ENCODE measurements at regions not wholly inside any gene's neighbourhood (a gene's known extent, or its start where the extent isn't known, plus 50 kb on each side); places are given as distances from the start of the nearest gene placed in this dataset.

DNA sequence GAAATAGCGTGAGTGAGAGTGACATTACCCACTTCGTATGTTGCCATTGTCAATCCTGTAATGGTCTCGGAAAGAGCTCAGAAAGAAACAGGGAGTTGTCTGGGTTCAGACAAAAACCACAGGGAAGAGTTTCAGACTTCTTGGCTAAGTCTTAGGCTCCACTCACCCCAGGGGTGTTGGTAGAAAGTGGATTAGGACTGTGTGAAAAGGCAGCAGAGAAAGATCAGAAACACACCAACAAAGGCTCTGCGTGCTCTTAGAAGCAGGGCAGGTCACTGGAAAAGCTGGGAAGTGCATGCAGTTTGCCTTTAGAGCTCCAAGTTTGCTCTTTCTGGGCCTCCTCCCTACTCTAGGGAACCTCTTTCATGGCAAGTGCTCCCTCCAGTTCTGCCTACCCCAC, 106.1 kb upstream of the PLXNC1 start:
- ATAC-seq: no peak

DNA sequence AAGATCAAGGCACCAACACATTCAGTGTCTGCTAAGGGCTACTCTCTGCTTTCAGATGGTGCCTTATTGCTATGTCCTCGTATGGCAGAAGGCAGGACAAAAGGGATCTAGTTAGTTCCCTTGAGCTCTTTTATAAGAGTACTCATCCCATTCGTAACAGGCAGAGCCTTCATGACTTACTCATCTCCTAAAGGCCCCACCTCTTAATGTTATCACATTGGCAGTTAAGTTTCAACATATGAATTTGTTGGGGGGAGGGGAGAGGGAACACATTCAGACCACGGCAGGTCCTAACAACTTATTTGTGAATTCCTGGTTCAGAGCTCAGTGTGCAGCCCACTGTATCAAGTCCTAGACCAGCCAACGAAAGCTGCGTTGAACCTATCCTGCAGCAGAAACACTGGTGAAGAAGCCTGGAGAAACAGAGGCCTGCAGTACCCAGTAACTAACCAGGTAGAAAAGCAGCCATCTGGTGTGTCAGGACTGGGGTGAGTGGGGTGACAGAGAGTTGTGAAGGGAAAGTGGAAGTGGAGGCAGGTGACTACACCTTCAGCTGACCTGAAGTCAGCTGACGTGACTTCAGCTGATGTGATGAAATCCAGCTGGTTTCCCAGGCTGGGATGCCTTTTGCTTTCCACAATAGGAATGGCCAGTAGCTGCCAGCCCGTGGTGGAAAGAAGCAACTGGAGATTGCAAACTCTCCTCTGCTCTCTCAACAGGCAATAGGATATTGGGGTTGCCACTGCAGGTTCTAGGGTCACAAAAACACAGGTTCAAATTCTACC, 101.6 kb upstream of the PLXNC1 start:
- no peak for ATAC-seq
- no peak for TF ChIP-seq RARB (CRISPR knock-in tag; IDR thresholded peaks at IDR 0.05)
- TF ChIP-seq, protein P1, sequence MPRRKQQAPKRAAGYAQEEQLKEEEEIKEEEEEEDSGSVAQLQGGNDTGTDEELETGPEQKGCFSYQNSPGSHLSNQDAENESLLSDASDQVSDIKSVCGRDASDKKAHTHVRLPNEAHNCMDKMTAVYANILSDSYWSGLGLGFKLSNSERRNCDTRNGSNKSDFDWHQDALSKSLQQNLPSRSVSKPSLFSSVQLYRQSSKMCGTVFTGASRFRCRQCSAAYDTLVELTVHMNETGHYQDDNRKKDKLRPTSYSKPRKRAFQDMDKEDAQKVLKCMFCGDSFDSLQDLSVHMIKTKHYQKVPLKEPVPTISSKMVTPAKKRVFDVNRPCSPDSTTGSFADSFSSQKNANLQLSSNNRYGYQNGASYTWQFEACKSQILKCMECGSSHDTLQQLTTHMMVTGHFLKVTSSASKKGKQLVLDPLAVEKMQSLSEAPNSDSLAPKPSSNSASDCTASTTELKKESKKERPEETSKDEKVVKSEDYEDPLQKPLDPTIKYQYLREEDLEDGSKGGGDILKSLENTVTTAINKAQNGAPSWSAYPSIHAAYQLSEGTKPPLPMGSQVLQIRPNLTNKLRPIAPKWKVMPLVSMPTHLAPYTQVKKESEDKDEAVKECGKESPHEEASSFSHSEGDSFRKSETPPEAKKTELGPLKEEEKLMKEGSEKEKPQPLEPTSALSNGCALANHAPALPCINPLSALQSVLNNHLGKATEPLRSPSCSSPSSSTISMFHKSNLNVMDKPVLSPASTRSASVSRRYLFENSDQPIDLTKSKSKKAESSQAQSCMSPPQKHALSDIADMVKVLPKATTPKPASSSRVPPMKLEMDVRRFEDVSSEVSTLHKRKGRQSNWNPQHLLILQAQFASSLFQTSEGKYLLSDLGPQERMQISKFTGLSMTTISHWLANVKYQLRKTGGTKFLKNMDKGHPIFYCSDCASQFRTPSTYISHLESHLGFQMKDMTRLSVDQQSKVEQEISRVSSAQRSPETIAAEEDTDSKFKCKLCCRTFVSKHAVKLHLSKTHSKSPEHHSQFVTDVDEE (CRISPR knock-in tag; IDR thresholded peaks at IDR 0.05): no peak
- no peak for TF ChIP-seq ESRRG (CRISPR knock-in tag; IDR thresholded peaks at IDR 0.05)
- TF ChIP-seq ZFP3 (CRISPR knock-in tag; IDR thresholded peaks at IDR 0.05): no peak
- TF ChIP-seq POU6F1 (CRISPR knock-in tag; IDR thresholded peaks at IDR 0.05; ENCODE audit: borderline replicate concordance, low read depth): no peak

More for the DNA sequence above, 106.1 kb upstream of the PLXNC1 start:
- no peak for TF ChIP-seq ZC3H10 (CRISPR knock-in tag; IDR thresholded peaks at IDR 0.05)
- TF ChIP-seq OSR1 (CRISPR knock-in tag; IDR thresholded peaks at IDR 0.05): no peak
- TF ChIP-seq ISL1 (CRISPR knock-in tag; IDR thresholded peaks at IDR 0.05): no peak
- no peak for TF ChIP-seq ARNTL (CRISPR knock-in tag; IDR thresholded peaks at IDR 0.05; ENCODE audit: borderline replicate concordance, low read depth)
- no peak for TF ChIP-seq ESRRG (CRISPR knock-in tag; IDR thresholded peaks at IDR 0.05)
- TF ChIP-seq POU6F1 (CRISPR knock-in tag; IDR thresholded peaks at IDR 0.05; ENCODE audit: borderline replicate concordance, low read depth): no peak
- no peak for TF ChIP-seq SNAI2 (CRISPR knock-in tag; IDR thresholded peaks at IDR 0.05)
- no peak for TF ChIP-seq BACH2 (CRISPR knock-in tag; IDR thresholded peaks at IDR 0.05; ENCODE audit: borderline replicate concordance)
- no peak for TF ChIP-seq ZNF565 (CRISPR knock-in tag; conservative IDR thresholded peaks at IDR 0.05; ENCODE audit: low read depth)
- no peak for TF ChIP-seq RARB (CRISPR knock-in tag; IDR thresholded peaks at IDR 0.05)
- TF ChIP-seq, protein P2, sequence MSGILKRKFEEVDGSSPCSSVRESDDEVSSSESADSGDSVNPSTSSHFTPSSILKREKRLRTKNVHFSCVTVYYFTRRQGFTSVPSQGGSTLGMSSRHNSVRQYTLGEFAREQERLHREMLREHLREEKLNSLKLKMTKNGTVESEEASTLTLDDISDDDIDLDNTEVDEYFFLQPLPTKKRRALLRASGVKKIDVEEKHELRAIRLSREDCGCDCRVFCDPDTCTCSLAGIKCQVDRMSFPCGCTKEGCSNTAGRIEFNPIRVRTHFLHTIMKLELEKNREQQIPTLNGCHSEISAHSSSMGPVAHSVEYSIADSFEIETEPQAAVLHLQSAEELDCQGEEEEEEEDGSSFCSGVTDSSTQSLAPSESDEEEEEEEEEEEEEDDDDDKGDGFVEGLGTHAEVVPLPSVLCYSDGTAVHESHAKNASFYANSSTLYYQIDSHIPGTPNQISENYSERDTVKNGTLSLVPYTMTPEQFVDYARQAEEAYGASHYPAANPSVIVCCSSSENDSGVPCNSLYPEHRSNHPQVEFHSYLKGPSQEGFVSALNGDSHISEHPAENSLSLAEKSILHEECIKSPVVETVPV (CRISPR knock-in tag; IDR thresholded peaks at IDR 0.05): no peak
- TF ChIP-seq, protein P1 (CRISPR knock-in tag; IDR thresholded peaks at IDR 0.05): no peak
- TF ChIP-seq ZNF70 (CRISPR knock-in tag; IDR thresholded peaks at IDR 0.05): no peak
- TF ChIP-seq CSDC2 (CRISPR knock-in tag; IDR thresholded peaks at IDR 0.05): no peak
- TF ChIP-seq, protein P3, sequence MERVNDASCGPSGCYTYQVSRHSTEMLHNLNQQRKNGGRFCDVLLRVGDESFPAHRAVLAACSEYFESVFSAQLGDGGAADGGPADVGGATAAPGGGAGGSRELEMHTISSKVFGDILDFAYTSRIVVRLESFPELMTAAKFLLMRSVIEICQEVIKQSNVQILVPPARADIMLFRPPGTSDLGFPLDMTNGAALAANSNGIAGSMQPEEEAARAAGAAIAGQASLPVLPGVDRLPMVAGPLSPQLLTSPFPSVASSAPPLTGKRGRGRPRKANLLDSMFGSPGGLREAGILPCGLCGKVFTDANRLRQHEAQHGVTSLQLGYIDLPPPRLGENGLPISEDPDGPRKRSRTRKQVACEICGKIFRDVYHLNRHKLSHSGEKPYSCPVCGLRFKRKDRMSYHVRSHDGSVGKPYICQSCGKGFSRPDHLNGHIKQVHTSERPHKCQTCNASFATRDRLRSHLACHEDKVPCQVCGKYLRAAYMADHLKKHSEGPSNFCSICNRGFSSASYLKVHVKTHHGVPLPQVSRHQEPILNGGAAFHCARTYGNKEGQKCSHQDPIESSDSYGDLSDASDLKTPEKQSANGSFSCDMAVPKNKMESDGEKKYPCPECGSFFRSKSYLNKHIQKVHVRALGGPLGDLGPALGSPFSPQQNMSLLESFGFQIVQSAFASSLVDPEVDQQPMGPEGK (CRISPR knock-in tag; IDR thresholded peaks at IDR 0.05; ENCODE audit: borderline replicate concordance): no peak
- TF ChIP-seq PPARA (CRISPR knock-in tag; IDR thresholded peaks at IDR 0.05; ENCODE audit: borderline replicate concordance): no peak
- no peak for TF ChIP-seq ZNF8 (CRISPR knock-in tag; IDR thresholded peaks at IDR 0.05)
- TF ChIP-seq GLIS3 (CRISPR knock-in tag; IDR thresholded peaks at IDR 0.05): no peak
